DND-41 (cell line): ENCODE measurements at regions not wholly inside any gene's neighbourhood (a gene's known extent, or its start where the extent isn't known, plus 50 kb on each side); places are given as distances from the start of the nearest gene placed in this dataset.

Experiments used
- EZH2 ChIP-seq: IDR thresholded peaks from 3 replicates; pipeline ENCODE4 v1.6.1; 2012; ENCODE audit warnings: borderline replicate concordance, low read depth, mild to moderate bottlenecking, moderate library complexity, low read length, inconsistent platforms; ENCODE audit not compliant: severe bottlenecking
- TF ChIP-seq, protein P1 (sequence below): IDR thresholded peaks from 2 replicates; pipeline ENCODE4 v1.5.1; 2012; ENCODE audit warnings: borderline replicate concordance, low read length, moderate library complexity, mild to moderate bottlenecking; ENCODE audit not compliant: poor library complexity, severe bottlenecking; ENCODE audit errors: extremely low read depth

- TF ChIP-seq, protein P1, sequence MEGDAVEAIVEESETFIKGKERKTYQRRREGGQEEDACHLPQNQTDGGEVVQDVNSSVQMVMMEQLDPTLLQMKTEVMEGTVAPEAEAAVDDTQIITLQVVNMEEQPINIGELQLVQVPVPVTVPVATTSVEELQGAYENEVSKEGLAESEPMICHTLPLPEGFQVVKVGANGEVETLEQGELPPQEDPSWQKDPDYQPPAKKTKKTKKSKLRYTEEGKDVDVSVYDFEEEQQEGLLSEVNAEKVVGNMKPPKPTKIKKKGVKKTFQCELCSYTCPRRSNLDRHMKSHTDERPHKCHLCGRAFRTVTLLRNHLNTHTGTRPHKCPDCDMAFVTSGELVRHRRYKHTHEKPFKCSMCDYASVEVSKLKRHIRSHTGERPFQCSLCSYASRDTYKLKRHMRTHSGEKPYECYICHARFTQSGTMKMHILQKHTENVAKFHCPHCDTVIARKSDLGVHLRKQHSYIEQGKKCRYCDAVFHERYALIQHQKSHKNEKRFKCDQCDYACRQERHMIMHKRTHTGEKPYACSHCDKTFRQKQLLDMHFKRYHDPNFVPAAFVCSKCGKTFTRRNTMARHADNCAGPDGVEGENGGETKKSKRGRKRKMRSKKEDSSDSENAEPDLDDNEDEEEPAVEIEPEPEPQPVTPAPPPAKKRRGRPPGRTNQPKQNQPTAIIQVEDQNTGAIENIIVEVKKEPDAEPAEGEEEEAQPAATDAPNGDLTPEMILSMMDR = no peak
- TF ChIP-seq EZH2 = no peak
Measured at GRCh38 chr11:127818625-127819024, 768.7 kb downstream of the ETS1 start.
